GM23248 (cell line): ENCODE measurements at regions not wholly inside any gene's neighbourhood (a gene's known extent, or its start where the extent isn't known, plus 50 kb on each side); places are given as distances from the start of the nearest gene placed in this dataset.

Experiments used
- EZH2 ChIP-seq: fragments of 200-600 bp; sonication (generic); IDR thresholded peaks from 2 replicates; pipeline ENCODE4 v1.6.1; 2018; ENCODE audit warnings: antibody characterized with exemption, mild to moderate bottlenecking; ENCODE audit not compliant: insufficient read depth, poor library complexity, severe bottlenecking
- EZH2phosphoT487 ChIP-seq: fragments of 200-600 bp; sonication (generic); IDR thresholded peaks from 2 replicates; pipeline ENCODE4 v1.6.1; 2018; ENCODE audit warnings: antibody characterized with exemption, moderate library complexity, mild to moderate bottlenecking, low read depth; ENCODE audit not compliant: insufficient read depth

GRCh38 chr2:107392241-107392704 is 434.4 kb upstream of the RGPD4 start:
- TF ChIP-seq EZH2: no peak
- no peak for TF ChIP-seq EZH2phosphoT487
